AG04449 (cell line): ENCODE measurements at regions not wholly inside any gene's neighbourhood (a gene's known extent, or its start where the extent isn't known, plus 50 kb on each side); places are given as distances from the start of the nearest gene placed in this dataset.

Experiments used
- CTCF ChIA-PET: fragments of 350-600 bp; formaldehyde crosslinking; extraction: SDS; loops from one replicate; lab custom pipeline; 2021; ENCODE audit warnings: antibody characterized with exemption; lab: Yijun Ruan, JAX
- POLR2A ChIA-PET: fragments of 400-600, 350-600 bp; formaldehyde crosslinking; extraction: SDS; loops from one replicate; lab custom pipeline; 2020; ENCODE audit warnings: antibody characterized with exemption, inconsistent platforms; lab: Yijun Ruan, JAX
- DNase-seq: peaks from one replicate; pipeline ENCODE4 v3.0.0-alpha.2; 2010; ENCODE audit warnings: low read depth, low spot score
- H3K4me3 ChIP-seq: 2 replicates; pipeline ENCODE4 v1.5.1; 2011; ENCODE audit warnings: low read depth, mild to moderate bottlenecking, control low read depth, low read length
- TF ChIP-seq, protein P1 (sequence below): IDR thresholded peaks from one replicate; pipeline ENCODE4 v1.5.1; 2011; ENCODE audit warnings: mild to moderate bottlenecking, moderate library complexity, low read length, control low read depth, inconsistent platforms; ENCODE audit not compliant: insufficient read depth; ENCODE audit errors: missing control alignments

DNA sequence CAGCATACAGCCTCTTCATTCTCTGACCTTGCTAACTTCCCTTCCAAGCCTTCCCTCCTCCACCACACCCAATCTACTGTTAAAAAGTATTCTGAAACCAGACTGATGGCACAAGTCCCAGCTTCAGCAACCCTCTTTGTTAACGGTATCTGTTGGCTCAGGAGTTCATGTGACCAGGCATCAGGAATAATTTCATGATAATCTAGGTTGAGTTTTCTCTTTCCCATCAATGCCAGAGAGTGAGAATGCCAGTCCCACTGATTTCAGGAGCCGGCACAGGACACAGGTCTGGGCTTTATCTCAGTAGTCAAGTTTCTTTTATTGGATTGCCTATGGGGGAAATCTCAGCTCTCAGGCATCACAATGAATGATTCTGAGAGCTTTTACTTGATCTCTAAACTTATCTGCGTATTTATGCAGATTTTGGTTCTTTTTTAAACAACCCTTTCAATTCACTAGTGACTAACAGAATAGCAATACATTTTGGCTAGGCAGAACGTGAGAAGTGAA lies 231.0 kb upstream of the LYZL1 start:
- TF ChIP-seq, protein P1, sequence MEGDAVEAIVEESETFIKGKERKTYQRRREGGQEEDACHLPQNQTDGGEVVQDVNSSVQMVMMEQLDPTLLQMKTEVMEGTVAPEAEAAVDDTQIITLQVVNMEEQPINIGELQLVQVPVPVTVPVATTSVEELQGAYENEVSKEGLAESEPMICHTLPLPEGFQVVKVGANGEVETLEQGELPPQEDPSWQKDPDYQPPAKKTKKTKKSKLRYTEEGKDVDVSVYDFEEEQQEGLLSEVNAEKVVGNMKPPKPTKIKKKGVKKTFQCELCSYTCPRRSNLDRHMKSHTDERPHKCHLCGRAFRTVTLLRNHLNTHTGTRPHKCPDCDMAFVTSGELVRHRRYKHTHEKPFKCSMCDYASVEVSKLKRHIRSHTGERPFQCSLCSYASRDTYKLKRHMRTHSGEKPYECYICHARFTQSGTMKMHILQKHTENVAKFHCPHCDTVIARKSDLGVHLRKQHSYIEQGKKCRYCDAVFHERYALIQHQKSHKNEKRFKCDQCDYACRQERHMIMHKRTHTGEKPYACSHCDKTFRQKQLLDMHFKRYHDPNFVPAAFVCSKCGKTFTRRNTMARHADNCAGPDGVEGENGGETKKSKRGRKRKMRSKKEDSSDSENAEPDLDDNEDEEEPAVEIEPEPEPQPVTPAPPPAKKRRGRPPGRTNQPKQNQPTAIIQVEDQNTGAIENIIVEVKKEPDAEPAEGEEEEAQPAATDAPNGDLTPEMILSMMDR = no peak
- POLR2A ChIA-PET = no interaction called here
- no peak overlapping the region for H3K4me3 ChIP-seq
- DNase-seq = no peak
- CTCF ChIA-PET = no interaction called here

DNA sequence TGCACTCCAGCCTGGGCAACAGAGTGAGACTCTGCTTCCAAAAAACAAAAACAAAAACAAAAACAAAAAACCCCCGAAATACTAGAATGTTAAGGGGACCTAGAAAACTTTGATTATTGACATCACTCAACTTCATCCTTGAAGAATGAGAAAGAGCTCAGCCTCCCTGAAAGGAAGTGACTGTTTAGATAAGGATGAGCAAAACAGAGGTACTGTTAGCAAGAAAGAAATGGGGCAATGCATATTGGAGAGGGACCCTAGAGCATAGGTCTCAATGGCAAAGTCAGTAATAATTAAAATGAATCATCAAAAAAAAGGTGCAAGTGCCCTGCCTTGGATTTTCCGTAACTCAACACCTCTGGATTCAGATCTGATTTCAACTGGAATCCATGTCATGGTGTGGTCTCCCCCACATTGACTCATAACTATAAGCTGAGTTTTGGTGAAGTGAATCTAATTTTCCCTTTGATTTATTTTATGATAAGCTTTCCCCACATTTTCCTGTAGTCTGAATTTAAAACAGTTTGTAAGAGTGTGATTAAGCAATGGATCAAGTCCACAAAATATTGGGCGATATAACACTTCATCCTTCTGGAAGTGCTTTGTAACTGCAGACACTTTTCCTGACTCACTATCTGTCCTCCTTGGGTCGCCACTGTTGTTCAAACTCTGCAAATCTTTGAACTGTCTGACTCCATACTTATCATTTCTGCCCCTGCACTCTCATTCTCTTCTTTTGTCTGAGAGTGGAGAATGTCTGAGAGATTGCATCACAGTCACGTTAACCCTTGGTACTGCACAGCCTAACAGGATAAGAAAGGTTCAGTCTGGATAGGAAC lies 224.8 kb upstream of the LYZL1 start:
- TF ChIP-seq, protein P1 = no peak

DNA sequence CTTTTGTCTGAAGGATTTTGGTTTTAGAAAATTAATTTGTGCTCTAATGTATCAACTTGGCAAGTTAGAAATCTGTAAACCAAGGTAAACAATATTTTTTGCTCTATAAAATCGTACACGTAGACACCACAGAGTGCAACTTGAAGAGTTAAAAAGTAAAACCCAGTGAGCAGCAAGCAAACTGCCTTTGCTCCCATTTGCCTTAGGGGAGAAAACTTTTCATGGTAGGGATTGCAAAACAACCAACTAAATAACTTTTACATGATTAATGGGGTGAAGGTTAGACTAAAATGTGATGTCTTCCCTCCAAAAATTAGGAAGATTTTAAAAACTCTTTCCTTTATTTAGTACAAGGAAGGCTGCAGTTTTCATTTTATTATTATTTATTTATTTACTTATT lies 224.2 kb upstream of the LYZL1 start:
- TF ChIP-seq, protein P1 = no peak

More for the DNA sequence above, 224.8 kb upstream of the LYZL1 start:
- no peak overlapping the region for H3K4me3 ChIP-seq
- DNase-seq = no peak
- CTCF ChIA-PET = no interaction called here
- POLR2A ChIA-PET = no interaction called here

DNA sequence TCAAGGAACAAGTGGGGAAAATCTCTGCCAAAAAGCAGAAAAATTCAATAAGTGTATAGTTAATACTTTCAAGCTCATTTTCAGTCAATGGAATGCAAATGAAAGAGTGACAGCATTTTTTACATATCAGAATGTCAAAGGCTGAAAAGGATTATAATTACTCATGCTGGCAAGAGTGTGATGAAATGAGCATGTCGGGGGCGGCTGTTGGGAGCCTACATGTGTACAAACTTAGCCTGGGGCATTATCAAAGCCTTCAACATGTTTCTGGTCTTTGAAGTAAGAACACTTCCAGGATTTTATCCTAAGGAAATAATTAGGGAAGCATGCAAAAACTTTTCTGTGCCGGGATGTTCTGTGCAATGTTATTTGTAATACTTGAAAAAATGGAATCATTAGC lies 221.7 kb upstream of the LYZL1 start:
- no peak overlapping the region for H3K4me3 ChIP-seq
- no peak for DNase-seq
- ChIA-PET CTCF (interaction anchor here (0.8 to 1.7 kb wide), 3 partner anchors 22 to 403 kb away, joined by 3 to 4 read pairs (median 3); no protein-coding TSS in a partner anchor), POLR2A (no interaction called here)
- TF ChIP-seq, protein P1 = no peak

More for the DNA sequence above, 224.2 kb upstream of the LYZL1 start:
- H3K4me3 ChIP-seq = no peak overlapping the region
- no peak for DNase-seq
- POLR2A ChIA-PET = no interaction called here
- CTCF ChIA-PET = no interaction called here

DNA sequence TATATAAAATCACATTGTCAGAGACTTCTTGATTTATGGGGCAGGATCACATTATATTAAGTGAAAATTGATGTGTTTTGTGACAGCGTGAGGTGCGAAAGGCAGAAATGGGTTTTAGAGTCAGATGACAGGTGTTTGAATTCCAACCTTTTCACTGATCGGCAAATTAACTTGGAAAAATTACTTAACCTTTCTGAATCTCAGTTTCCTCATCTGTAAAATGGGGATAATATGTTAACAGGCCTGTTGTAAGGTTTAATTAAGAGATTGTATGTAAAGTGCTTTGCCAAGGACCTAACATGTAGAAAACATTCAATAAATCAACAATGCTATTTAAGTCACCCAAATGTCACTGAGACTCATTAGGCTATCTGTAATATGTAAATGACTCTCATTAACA lies 221.2 kb upstream of the LYZL1 start:
- TF ChIP-seq, protein P1 = no peak
- H3K4me3 ChIP-seq = no peak overlapping the region
- POLR2A ChIA-PET = no interaction called here
- CTCF ChIA-PET = no interaction called here
- DNase-seq = no peak

DNA sequence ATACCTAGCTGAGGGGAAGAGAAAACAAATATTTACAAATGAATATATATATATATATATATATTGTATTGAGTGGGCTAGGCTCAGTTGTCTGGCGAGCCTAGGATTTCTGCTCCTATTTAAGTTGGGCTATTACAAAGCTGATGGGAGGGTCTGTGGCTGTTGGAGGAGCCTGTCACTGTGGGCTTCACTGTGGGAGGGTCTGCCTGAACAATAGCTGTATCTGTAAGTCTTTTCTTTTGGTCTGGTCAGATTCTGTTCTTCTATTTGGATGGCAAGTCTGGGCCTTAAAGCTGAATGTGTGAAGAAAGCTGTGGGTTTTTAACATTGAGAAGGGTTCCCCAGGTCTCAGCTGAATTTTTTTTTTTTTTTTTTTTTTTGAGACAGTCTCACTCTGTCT lies 220.6 kb upstream of the LYZL1 start:
- no peak for DNase-seq
- ChIA-PET CTCF (interaction anchor here (0.8 to 0.9 kb wide), 2 partner anchors 309 to 404 kb away, joined by 3 to 4 read pairs; no protein-coding TSS in a partner anchor), POLR2A (no interaction called here)
- no peak overlapping the region for H3K4me3 ChIP-seq
- TF ChIP-seq, protein P1 = no peak
